ENCODE measurements at regions not wholly inside any gene's neighbourhood (a gene's known extent, or its start where the extent isn't known, plus 50 kb on each side); places are given as distances from the start of the nearest gene placed in this dataset.

- Histone ChIP-seq H3K79me2 (ENCODE audit: control insufficient read depth, insufficient read depth, low read length) (no peaks in the 10 kb centered on the region), H4K20me1 (replicated peaks; ENCODE audit: control insufficient read depth, extremely low read depth, insufficient read depth, low read length) (no peaks in the 10 kb centered on the region), H3K27me3 (ENCODE audit: control insufficient read depth in 2 of 2, insufficient read depth in 2 of 2, low read length in 2 of 2) (peaks cover 8 to 9% of the 10 kb centered on the region in 2 experiments), H3K9me1 (replicated peaks; ENCODE audit: control insufficient read depth, extremely low read depth, insufficient read depth, low read length) (no peaks in the 10 kb centered on the region), H3K9ac (replicated peaks; ENCODE audit: extremely low read depth, insufficient read depth, low read length) (no peak overlapping the region), H3K36me3 (ENCODE audit: control insufficient read depth in 2 of 2, extremely low read depth in 1 of 2, insufficient read depth in 2 of 2, low read length in 2 of 2) (no peaks in the 10 kb centered on the region), H2AFZ (ENCODE audit: low read depth, low read length) (no peak overlapping the region), H3K9me3 (replicated peaks; ENCODE audit: control insufficient read depth, insufficient read depth, low read length) (no peaks in the 10 kb centered on the region), H3K27ac (ENCODE audit: insufficient read depth, low read depth, low read length) (no peak overlapping the region), H3K4me3 (replicated peaks in 1 of 3; ENCODE audit: insufficient read depth in 1 of 3, low read depth in 1 of 3, low read length in 3 of 3) (no peak overlapping the region), H3K4me1 (ENCODE audit: control insufficient read depth, extremely low read depth, insufficient read depth, low read length) (no peaks in the 10 kb centered on the region), H3K4me2 (ENCODE audit: insufficient read depth, low read length) (no peak overlapping the region)
- no TSS peak for BruUV-seq (replicated peaks)
- DNase-seq (ENCODE audit: low read depth, low spot score) (no peak), FAIRE-seq (no peak)
- CTCF ChIA-PET: no interaction called here
- no peak for TF ChIP-seq JUN (IDR thresholded peaks at IDR 0.05; ENCODE audit: borderline replicate concordance, insufficient read depth, insufficient read length, low read depth)
- no peak for TF ChIP-seq POLR2AphosphoS5 (IDR thresholded peaks at IDR 0.05; ENCODE audit: insufficient read depth, low read depth, low read length)
- TF ChIP-seq MYC (IDR thresholded peaks at IDR 0.05; ENCODE audit: low read depth, low read length): no peak
- no peak for TF ChIP-seq POLR2A (IDR thresholded peaks at IDR 0.05; ENCODE audit: low read depth, low read length)
- TF ChIP-seq CTCF (IDR thresholded peaks at IDR 0.05; ENCODE audit: extremely low read depth in 1 of 2, insufficient read depth in 1 of 2, low read depth in 1 of 2, low read length in 2 of 2): no peak
- no peak for TF ChIP-seq GATA2 (IDR thresholded peaks at IDR 0.05; ENCODE audit: insufficient read depth, insufficient read length, low read depth, low read length)
- TF ChIP-seq FOS (IDR thresholded peaks at IDR 0.05; ENCODE audit: borderline replicate concordance, insufficient read depth, low read length): no peak
- no peak for TF ChIP-seq EZH2 (IDR thresholded peaks at IDR 0.05; ENCODE audit: borderline replicate concordance, low read depth, low read length, severe bottlenecking)
- TF ChIP-seq MAX (IDR thresholded peaks at IDR 0.05; ENCODE audit: insufficient read depth, insufficient read length): no peak
- POLR2A ChIA-PET: no interaction called here
- intact Hi-C loops (cut with micrococcal nuclease) (no loop called here), dilution Hi-C loops (cut with MboI; ENCODE audit: extremely low pct_ligation_motif_present, low sequenced_read_pairs) (no loop called here)
Observed at GRCh38 chr1:10945991-10946509, 66.4 kb upstream of the TARDBP start.
